ENCODE measurements at regions not wholly inside any gene's neighbourhood (a gene's known extent, or its start where the extent isn't known, plus 50 kb on each side); places are given as distances from the start of the nearest gene placed in this dataset.

DNA sequence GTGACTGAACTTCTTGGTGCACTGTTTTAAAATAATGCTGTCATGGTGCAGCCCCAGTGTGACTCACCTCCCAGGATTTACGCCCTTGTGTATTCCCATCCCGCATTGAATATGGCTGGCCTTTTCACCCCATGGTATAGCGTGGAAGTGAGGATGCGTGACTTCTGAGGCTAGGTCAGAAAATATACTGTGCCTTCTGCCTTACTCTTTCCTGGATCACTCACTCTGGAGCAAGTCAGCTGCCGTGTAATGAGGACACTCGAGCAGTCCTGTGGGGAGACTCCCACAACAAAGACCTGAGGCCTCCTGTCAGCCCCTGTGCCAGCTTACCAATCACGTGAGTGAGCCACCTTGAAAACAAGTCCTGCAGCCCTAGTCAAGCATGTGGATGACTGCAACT lies 471.9 kb upstream of the KIRREL3 start:
- no peak for TF ChIP-seq POU2F2 (IDR thresholded peaks at IDR 0.05; ENCODE audit: low read depth, low read length)
- DNase-seq (ENCODE audit: insufficient read length, low spot score) (no peak), FAIRE-seq (no peak)

DNA sequence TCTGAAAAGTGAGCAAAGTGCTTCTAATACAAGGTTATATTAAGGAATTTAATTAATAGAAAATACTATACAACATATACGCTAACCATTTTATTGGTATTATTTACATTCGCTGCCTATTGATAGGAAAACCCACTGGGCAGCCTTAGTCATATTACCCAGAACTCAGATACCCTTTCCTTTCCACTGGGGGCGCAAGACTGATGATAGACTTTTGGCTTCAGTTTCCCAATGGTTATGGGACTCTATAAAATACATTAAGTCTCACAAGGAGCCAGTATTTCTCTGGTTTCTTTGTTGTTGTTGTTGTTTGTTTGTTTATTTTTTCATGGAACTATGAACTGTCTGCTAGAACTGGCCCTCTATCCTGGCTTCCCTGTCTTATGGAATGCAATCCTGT lies 471.1 kb upstream of the KIRREL3 start:
- no peak for TF ChIP-seq POLR2A (IDR thresholded peaks at IDR 0.05; ENCODE audit: low read depth, low read length)
- TF ChIP-seq POLR2AphosphoS5 (IDR thresholded peaks at IDR 0.05; ENCODE audit: low read depth, low read length) = no peak
- TF ChIP-seq PAX5 (IDR thresholded peaks at IDR 0.05; ENCODE audit: insufficient read depth, low read length, severe bottlenecking) = no peak
- no peak for TF ChIP-seq POU2F2 (IDR thresholded peaks at IDR 0.05; ENCODE audit: low read depth, low read length)
- no peak for TF ChIP-seq TAF1 (IDR thresholded peaks at IDR 0.05; ENCODE audit: low read depth, low read length)
- no peak for TF ChIP-seq SPI1 (IDR thresholded peaks at IDR 0.05; ENCODE audit: low read depth, low read length)
- FAIRE-seq (no peak), DNase-seq (ENCODE audit: insufficient read length, low spot score) (no peak)

DNA sequence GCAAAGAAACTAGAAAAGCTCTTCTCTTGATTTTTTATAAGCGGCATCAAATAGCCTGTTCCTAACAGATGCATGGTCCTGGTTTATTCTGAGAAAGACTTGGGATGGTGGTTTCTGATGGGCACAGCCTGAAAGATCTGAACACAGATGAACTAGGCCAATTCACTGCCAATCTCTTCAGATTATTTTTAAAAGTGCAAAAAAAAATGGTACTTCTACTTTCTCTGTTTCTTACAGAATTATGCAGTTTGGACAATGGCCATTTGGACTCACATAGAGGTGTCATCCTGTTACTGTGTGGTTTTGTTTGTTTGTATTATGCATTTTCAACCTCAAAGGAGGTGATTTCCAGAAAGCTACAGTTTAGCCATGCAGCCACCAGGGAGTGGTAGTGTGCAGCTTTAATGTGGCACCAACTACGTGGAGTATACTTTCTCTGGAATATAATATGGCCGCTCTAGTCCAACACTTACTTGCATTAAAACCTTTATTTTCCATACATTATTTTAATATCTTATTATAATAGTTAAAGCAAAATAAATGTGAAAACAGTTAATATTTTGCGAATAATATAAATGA lies 469.8 kb upstream of the KIRREL3 start:
- FAIRE-seq (no peak), DNase-seq (ENCODE audit: insufficient read length, low spot score) (no peak)
- TF ChIP-seq SPI1 (IDR thresholded peaks at IDR 0.05; ENCODE audit: low read depth, low read length) (no peak), POLR2AphosphoS5 (IDR thresholded peaks at IDR 0.05; ENCODE audit: low read depth, low read length) (no peak), TAF1 (IDR thresholded peaks at IDR 0.05; ENCODE audit: low read depth, low read length) (no peak), POLR2A (IDR thresholded peaks at IDR 0.05; ENCODE audit: low read depth, low read length) (no peak), POU2F2 (IDR thresholded peaks at IDR 0.05; ENCODE audit: low read depth, low read length) (no peak), PAX5 (IDR thresholded peaks at IDR 0.05; ENCODE audit: insufficient read depth, low read length, severe bottlenecking) (no peak)

DNA sequence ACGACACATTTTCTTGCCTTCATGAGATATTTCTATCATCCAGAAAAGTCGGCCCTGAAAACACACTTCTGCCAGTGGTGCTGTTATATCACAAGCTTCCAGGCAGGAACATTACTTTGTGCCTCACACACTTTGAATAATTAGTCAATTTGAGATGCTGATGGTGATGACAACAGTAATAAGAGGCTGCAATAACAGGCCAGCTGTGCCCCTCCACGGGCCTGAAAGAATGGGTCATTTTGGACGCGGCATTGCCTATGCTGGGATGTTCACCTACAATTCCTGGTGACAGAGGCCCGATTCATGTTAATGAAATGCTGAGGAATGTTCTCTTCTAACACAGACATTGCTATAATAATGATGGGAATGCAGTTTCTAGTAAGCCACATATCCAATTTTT lies 463.8 kb upstream of the KIRREL3 start:
- TF ChIP-seq POLR2A (IDR thresholded peaks at IDR 0.05; ENCODE audit: low read depth, low read length) = no peak
- no peak for TF ChIP-seq TAF1 (IDR thresholded peaks at IDR 0.05; ENCODE audit: low read depth, low read length)
- TF ChIP-seq POU2F2 (IDR thresholded peaks at IDR 0.05; ENCODE audit: low read depth, low read length) = no peak
- no peak for TF ChIP-seq SPI1 (IDR thresholded peaks at IDR 0.05; ENCODE audit: low read depth, low read length)
- no peak for TF ChIP-seq POLR2AphosphoS5 (IDR thresholded peaks at IDR 0.05; ENCODE audit: low read depth, low read length)
- no peak for TF ChIP-seq PAX5 (IDR thresholded peaks at IDR 0.05; ENCODE audit: insufficient read depth, low read length, severe bottlenecking)
- DNase-seq (ENCODE audit: insufficient read length, low spot score) (no peak), FAIRE-seq (no peak)

DNA sequence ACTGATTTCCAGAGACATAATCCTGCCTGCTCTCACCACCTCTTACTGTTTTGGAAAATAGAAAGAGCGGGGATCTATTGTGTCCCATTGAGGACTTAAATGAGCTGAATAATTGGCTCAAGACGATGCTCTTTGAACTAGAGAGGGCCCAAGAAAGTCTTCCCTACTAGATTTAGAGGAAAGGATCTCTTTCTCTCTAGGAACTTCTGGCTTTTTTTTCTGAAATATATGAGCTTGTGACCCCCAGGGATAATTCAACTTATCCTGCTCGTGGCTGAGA lies 461.4 kb upstream of the KIRREL3 start:
- FAIRE-seq (no peak), DNase-seq (ENCODE audit: insufficient read length, low spot score) (no peak)
- no peak for TF ChIP-seq SPI1 (IDR thresholded peaks at IDR 0.05; ENCODE audit: low read depth, low read length)
- TF ChIP-seq POLR2A (IDR thresholded peaks at IDR 0.05; ENCODE audit: low read depth, low read length) = no peak
- TF ChIP-seq POU2F2 (IDR thresholded peaks at IDR 0.05; ENCODE audit: low read depth, low read length) = no peak
- no peak for TF ChIP-seq POLR2AphosphoS5 (IDR thresholded peaks at IDR 0.05; ENCODE audit: low read depth, low read length)
- TF ChIP-seq TAF1 (IDR thresholded peaks at IDR 0.05; ENCODE audit: low read depth, low read length) = no peak
- TF ChIP-seq PAX5 (IDR thresholded peaks at IDR 0.05; ENCODE audit: insufficient read depth, low read length, severe bottlenecking) = no peak

DNA sequence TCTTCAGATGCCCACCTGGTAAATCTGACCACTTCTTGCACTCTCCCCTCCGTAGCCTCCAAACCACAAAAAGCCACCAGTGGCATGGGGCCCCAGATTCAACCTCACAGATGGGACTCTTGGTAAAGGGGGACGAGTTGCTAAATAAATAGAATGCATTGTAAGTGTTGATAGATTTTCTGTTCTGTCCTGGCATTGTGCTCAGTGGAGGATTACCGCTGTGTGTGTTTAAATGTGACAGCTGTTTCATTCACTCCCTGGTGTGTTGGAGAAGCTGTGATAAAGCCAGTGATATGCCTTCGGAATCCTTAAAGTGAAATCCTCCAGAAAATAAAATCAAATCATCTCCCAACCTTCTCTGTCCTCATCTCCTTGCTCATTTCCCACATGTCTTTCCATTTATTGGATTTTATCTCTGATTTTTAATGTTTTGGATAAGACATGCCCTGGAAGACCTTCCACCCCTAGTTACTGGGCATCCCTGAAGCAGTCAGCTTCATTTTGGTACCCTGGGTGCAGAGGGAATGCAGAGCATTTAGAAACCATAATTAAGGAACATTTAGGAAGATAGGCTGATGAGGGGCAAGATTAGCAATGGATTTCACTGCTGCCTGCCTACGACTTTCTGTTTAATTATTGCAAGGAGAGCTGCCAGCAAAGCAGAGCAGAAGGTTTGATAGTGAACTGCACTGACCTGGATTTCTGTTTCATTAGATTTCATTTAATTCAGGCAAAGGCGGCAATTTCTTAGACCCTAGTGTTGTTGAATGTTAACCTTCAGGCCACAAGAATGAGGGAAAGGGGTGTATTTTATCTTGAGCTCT lies 460.9 kb upstream of the KIRREL3 start:
- no peak for DNase-seq (ENCODE audit: insufficient read length, low spot score)
- FAIRE-seq = no peak
- no peak for TF ChIP-seq TAF1 (IDR thresholded peaks at IDR 0.05; ENCODE audit: low read depth, low read length)
- TF ChIP-seq POU2F2 (IDR thresholded peaks at IDR 0.05; ENCODE audit: low read depth, low read length) = no peak
- no peak for TF ChIP-seq PAX5 (IDR thresholded peaks at IDR 0.05; ENCODE audit: insufficient read depth, low read length, severe bottlenecking)
- TF ChIP-seq POLR2AphosphoS5 (IDR thresholded peaks at IDR 0.05; ENCODE audit: low read depth, low read length) = no peak
- no peak for TF ChIP-seq POLR2A (IDR thresholded peaks at IDR 0.05; ENCODE audit: low read depth, low read length)
- TF ChIP-seq SPI1 (IDR thresholded peaks at IDR 0.05; ENCODE audit: low read depth, low read length) = no peak

DNA sequence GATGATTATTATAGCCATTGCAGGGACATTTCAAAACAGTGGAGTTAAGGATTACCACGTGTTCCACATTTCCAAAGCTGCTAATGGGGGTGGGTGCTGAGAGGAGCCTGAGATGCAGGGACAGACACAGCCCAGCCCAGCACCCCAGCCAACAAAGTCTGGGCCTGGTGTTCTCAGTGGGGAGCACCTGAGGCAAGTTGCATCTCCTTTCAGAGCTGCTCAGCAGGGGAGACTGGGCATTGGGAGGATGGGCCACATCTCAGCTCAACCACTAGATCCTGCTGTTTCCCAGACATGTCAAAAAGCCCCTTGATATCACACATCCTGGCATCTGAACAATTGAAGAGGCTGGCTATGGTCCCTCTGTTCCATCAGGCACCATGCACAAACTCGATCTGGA lies 458.0 kb upstream of the KIRREL3 start:
- DNase-seq (ENCODE audit: insufficient read length, low spot score) = no peak
- no peak for FAIRE-seq
- TF ChIP-seq TAF1 (IDR thresholded peaks at IDR 0.05; ENCODE audit: low read depth, low read length) (no peak), PAX5 (IDR thresholded peaks at IDR 0.05; ENCODE audit: insufficient read depth, low read length, severe bottlenecking) (no peak), SPI1 (IDR thresholded peaks at IDR 0.05; ENCODE audit: low read depth, low read length) (no peak), POLR2A (IDR thresholded peaks at IDR 0.05; ENCODE audit: low read depth, low read length) (no peak), POU2F2 (IDR thresholded peaks at IDR 0.05; ENCODE audit: low read depth, low read length) (no peak), POLR2AphosphoS5 (IDR thresholded peaks at IDR 0.05; ENCODE audit: low read depth, low read length) (no peak)

DNA sequence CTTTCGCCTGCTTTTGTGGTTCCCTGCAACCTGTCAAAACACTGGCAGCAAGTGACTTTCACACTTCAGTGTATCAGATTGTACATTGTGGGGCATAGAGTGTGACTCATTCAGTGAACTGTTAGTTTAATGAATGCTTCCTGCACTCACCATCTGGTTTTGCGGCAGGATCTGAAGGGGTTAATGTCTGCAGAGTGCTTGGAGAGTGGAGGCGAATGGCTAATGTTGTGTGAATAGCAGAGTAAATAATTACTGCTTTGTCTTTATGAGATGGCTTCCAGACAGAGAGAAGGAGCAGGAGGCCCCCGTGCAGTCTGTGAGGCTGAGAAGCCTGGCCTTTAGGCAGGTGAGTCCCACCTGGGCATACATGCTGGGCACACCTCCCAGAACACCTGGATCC lies 454.3 kb upstream of the KIRREL3 start:
- no peak for DNase-seq (ENCODE audit: insufficient read length, low spot score)
- TF ChIP-seq SPI1 (IDR thresholded peaks at IDR 0.05; ENCODE audit: low read depth, low read length) (no peak), POU2F2 (IDR thresholded peaks at IDR 0.05; ENCODE audit: low read depth, low read length) (no peak), POLR2AphosphoS5 (IDR thresholded peaks at IDR 0.05; ENCODE audit: low read depth, low read length) (no peak), TAF1 (IDR thresholded peaks at IDR 0.05; ENCODE audit: low read depth, low read length) (no peak), POLR2A (IDR thresholded peaks at IDR 0.05; ENCODE audit: low read depth, low read length) (no peak), PAX5 (IDR thresholded peaks at IDR 0.05; ENCODE audit: insufficient read depth, low read length, severe bottlenecking) (no peak)
- no peak for FAIRE-seq

DNA sequence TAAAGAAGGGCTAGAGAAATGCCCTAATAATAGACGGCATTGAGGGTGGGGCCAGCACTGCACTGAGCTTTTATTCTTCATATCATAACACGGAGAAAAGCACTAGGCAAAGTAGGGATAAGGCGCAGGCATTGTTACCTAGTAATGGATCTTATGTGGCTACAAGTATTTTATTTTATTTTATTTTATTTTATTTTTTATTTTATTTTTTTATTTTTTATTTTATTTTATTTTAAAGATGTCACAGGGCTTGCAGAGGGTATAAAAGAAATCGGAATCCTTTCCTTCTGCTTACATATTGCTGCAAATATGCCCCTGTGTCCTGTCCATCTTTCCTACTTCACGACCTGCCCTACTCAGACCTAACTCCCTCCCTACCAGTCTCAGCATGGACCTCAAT lies 452.0 kb upstream of the KIRREL3 start:
- TF ChIP-seq POU2F2 (IDR thresholded peaks at IDR 0.05; ENCODE audit: low read depth, low read length) (no peak), SPI1 (IDR thresholded peaks at IDR 0.05; ENCODE audit: low read depth, low read length) (no peak), PAX5 (IDR thresholded peaks at IDR 0.05; ENCODE audit: insufficient read depth, low read length, severe bottlenecking) (no peak), POLR2A (IDR thresholded peaks at IDR 0.05; ENCODE audit: low read depth, low read length) (no peak), TAF1 (IDR thresholded peaks at IDR 0.05; ENCODE audit: low read depth, low read length) (no peak), POLR2AphosphoS5 (IDR thresholded peaks at IDR 0.05; ENCODE audit: low read depth, low read length) (no peak)
- DNase-seq (ENCODE audit: insufficient read length, low spot score) (no peak), FAIRE-seq (no peak)

DNA sequence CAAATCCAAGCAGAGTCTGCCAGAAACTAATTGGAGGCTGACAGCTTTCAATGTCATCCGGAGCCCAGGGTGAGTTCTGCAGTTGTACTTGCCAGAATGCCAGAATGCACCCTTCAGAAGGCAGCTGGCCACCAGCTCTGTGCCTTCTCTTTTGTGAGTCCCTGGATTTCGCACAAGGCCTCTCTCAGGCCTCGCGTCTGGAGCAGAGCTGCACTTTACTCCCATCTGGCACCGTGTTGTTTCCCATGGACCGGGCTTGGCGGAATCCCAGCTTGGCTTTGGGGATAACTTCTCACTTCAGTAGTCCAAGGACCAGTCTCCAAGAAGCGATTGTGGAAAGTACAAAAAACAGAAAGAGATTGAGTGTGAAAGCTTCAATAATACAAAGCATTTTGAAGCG lies 451.3 kb upstream of the KIRREL3 start:
- DNase-seq (ENCODE audit: insufficient read length, low spot score) (no peak), FAIRE-seq (no peak)
- TF ChIP-seq PAX5 (IDR thresholded peaks at IDR 0.05; ENCODE audit: insufficient read depth, low read length, severe bottlenecking) (no peak), POLR2AphosphoS5 (IDR thresholded peaks at IDR 0.05; ENCODE audit: low read depth, low read length) (no peak), POLR2A (IDR thresholded peaks at IDR 0.05; ENCODE audit: low read depth, low read length) (no peak)

Measured in GM12891 (cell line).